ENCODE measurements at regions not wholly inside any gene's neighbourhood (a gene's known extent, or its start where the extent isn't known, plus 50 kb on each side); places are given as distances from the start of the nearest gene placed in this dataset.
"Not testable (repeated sequence)": the region's sequence is repeated elsewhere in the genome, so short reads cannot be mapped to it uniquely, and the experiment has no call there.

DNA sequence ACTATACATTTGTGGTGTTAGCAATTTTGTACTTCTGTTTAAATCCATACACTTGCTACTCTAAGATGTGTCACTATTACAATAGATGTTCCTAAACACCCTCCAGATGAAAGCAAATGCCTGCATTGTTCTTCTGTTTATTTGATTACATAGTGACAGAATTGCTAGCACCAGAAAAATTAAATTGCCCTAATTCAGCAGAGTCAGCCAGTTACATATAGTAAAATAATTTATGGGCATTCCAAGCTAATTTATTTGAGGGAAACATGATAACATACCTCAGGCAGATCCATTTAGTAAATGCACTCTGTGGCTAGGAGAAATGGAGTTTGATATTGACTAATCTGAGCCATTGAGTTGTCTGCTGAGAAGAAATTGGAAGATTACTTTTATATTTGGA, 347.1 kb upstream of the FSIP2 start:
- FAIRE-seq (no peak), DNase-seq (ENCODE audit: insufficient read length) (no peak)
- no peak for TF ChIP-seq POLR2A (IDR thresholded peaks at IDR 0.05; ENCODE audit: low read depth, low read length)
- TF ChIP-seq TAF1 (IDR thresholded peaks at IDR 0.05; ENCODE audit: borderline replicate concordance, low read depth, low read length), result no peak
- TF ChIP-seq POLR2AphosphoS5 (IDR thresholded peaks at IDR 0.05; ENCODE audit: low read depth, low read length), result no peak

DNA sequence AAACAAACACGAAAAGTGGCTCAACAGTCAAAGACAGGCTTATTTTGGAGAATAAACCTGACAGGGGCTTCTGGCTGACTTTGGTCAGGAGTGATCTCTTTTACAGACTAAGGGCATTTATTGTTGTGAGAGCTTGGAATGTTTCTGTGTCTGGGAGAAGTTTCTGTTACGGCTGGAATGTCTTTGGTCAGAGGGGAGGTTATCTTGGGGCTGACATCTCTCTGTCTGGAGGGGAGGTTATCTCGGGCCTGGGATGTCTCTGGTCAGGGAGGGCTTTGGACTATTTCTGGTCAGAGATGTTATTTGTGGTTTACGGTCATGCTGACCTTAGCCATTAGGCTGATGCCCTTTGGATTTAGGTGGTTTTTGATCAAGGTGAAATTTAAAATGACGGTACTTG, 345.5 kb upstream of the FSIP2 start:
- DNase-seq (ENCODE audit: insufficient read length) (no peak), FAIRE-seq (no peak)
- no peak for TF ChIP-seq TAF1 (IDR thresholded peaks at IDR 0.05; ENCODE audit: borderline replicate concordance, low read depth, low read length)
- TF ChIP-seq POLR2AphosphoS5 (IDR thresholded peaks at IDR 0.05; ENCODE audit: low read depth, low read length), result no peak
- no peak for TF ChIP-seq POLR2A (IDR thresholded peaks at IDR 0.05; ENCODE audit: low read depth, low read length)

DNA sequence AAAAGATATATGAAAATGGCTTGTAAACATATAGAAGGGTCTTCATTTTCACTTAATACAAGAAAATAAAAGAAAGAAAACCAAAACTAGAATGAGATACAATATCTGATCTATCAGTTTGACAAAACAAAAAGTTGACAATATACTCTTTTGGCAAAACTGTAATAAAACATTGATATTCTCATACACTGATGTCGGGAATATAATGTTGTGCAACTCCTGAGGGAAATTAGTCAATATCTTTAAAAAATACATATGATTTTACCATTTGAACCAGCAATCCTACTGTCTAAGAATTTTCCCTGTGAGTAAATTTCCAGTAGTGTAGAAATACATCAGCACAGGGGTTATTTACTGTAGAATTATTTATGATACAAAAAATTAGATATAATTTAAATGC, 336.1 kb upstream of the FSIP2 start:
- TF ChIP-seq POLR2AphosphoS5 (IDR thresholded peaks at IDR 0.05; ENCODE audit: low read depth, low read length), result no peak
- TF ChIP-seq TAF1 (IDR thresholded peaks at IDR 0.05; ENCODE audit: borderline replicate concordance, low read depth, low read length), result no peak
- TF ChIP-seq POLR2A (IDR thresholded peaks at IDR 0.05; ENCODE audit: low read depth, low read length), result no peak
- FAIRE-seq, result no peak
- DNase-seq (ENCODE audit: insufficient read length), result no peak

DNA sequence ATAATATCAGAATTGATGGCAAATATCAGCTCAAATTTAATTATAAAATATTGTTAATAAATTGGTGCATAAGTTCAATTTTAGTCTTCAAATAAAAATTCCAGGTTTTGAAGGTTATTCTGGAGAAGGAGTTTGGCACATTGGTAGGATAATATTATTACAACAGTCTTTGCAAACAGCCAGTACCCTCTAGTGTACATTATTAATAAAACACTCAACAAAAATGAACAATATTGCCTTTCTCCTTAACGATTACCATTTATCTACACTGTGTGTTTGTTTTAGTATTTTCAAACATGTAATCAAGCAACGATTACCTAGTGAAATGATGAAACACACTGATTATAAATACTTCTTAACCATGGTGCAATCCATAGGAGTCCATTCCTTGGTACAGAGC, 334.0 kb upstream of the FSIP2 start:
- no peak for TF ChIP-seq POLR2A (IDR thresholded peaks at IDR 0.05; ENCODE audit: low read depth, low read length)
- TF ChIP-seq POLR2AphosphoS5 (IDR thresholded peaks at IDR 0.05; ENCODE audit: low read depth, low read length), result no peak
- no peak for TF ChIP-seq TAF1 (IDR thresholded peaks at IDR 0.05; ENCODE audit: borderline replicate concordance, low read depth, low read length)
- FAIRE-seq (no peak), DNase-seq (ENCODE audit: insufficient read length) (no peak)

DNA sequence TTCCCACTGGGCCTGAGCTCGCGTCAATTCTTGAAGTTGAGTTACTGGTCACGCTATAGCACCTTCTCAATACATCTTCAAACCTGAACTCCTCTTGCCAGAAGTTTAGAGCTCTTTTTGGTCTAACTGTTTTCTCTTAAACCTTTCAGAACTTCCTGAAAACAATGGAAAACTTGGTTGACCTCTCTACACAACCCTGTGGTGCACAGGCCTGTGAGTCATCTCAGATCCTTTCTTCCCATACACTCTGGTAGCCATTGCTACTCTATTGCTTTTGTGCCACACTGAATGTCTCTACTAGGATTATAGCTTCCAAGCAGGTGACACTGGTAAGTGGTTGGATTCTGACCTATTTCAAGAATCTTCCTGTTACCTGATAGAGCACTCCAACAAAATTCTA, 321.5 kb upstream of the FSIP2 start:
- TF ChIP-seq POLR2A (IDR thresholded peaks at IDR 0.05; ENCODE audit: low read depth, low read length) (no peak), TAF1 (IDR thresholded peaks at IDR 0.05; ENCODE audit: borderline replicate concordance, low read depth, low read length) (no peak), POLR2AphosphoS5 (IDR thresholded peaks at IDR 0.05; ENCODE audit: low read depth, low read length) (no peak)
- DNase-seq (ENCODE audit: insufficient read length) (no peak), FAIRE-seq (no peak)

DNA sequence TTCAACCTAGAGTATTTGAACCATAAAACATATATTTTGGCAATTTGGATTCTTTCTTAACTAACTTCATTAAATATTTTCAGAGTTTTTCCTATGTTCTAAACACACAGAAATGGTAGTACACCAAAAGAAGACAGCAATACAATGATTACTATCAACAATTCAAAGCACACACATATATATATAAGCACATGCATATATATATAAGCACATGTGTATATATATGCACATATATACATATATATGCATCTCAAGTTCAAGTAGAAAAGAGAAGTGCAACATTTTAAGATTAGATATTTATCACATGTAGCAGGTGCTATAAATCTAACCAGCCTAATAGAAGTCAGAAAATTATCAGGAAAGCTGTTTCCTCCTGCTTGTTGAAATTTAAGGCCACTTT, 320.9 kb upstream of the FSIP2 start:
- FAIRE-seq, result no peak

DNA sequence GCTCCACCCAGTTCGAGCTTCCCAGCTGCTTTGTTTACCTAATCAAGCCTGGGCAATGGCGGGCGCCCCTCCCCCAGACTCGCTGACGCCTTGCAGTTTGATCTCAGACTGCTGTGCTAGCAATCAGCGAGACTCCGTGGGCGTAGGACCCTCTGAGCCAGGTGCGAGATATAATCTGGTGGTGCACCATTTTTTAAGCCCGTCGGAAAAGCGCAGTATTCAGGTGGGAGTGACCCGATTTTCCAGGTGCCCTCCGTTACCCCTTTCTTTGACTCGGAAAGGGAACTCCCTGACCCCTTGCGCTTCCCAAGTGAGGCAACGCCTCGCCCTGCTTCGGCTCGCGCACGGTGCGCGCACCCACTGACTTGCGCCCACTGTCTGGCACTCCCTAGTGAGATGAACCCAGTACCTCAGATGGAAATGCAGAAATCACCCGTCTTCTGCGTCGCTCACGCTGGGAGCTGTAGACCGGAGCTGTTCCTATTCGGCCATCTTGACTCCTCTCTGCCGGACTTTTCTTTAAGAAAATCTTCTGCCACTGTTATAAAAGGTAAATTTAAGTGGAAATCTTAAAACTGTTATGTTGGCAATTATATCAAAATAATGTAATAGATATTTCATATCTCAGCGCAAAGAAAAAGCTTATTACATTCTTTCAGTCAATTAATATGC, 313.5 kb upstream of the FSIP2 start:
- FAIRE-seq, result not testable (repeated sequence)

More for the DNA sequence above, 320.9 kb upstream of the FSIP2 start:
- no peak for DNase-seq (ENCODE audit: insufficient read length)
- no peak for TF ChIP-seq TAF1 (IDR thresholded peaks at IDR 0.05; ENCODE audit: borderline replicate concordance, low read depth, low read length)
- TF ChIP-seq POLR2A (IDR thresholded peaks at IDR 0.05; ENCODE audit: low read depth, low read length), result no peak
- no peak for TF ChIP-seq POLR2AphosphoS5 (IDR thresholded peaks at IDR 0.05; ENCODE audit: low read depth, low read length)

DNA sequence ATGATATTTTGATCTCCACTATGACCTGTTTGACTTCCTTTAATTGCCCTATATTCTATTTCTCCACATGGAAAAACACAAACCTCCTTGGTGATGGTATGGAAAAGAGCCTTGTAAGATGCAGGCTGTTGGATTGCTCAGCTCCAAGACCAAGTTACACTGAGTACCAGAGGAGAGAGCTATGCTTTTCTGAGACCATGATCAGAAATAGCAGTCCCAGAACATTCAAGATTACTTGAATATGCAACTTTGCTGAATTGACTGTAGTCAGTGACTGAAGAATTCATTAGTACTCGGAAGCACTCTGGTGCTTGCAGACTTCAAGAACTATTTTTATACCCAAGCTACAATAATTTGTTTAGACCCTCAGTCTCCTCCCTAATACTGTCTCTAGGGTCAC, 310.6 kb upstream of the FSIP2 start:
- FAIRE-seq, result no peak
- TF ChIP-seq POLR2A (IDR thresholded peaks at IDR 0.05; ENCODE audit: low read depth, low read length) (no peak), POLR2AphosphoS5 (IDR thresholded peaks at IDR 0.05; ENCODE audit: low read depth, low read length) (no peak), TAF1 (IDR thresholded peaks at IDR 0.05; ENCODE audit: borderline replicate concordance, low read depth, low read length) (no peak)
- no peak for DNase-seq (ENCODE audit: insufficient read length)

More for the DNA sequence above, 313.5 kb upstream of the FSIP2 start:
- not testable (repeated sequence) for DNase-seq (ENCODE audit: insufficient read length)

DNA sequence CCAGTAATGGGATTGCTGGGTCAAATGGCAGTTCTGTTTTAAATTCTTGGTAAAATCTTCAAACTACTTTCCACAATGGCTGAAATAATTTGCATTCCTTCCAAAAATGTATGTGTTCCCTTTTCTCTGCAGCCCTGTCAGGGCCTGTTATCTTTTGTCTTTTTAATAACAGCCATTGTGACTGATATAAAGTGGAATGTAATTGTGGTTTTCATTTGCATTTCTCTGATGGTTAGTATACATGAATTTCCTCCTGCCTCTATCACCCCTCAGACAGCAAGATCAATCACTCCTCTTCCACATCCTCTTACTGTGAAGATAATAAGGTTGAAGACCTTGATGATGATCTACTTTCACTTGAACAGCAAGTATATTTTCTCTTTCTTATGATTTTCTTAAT, 304.8 kb upstream of the FSIP2 start:
- FAIRE-seq (no peak), DNase-seq (ENCODE audit: insufficient read length) (no peak)
- no peak for TF ChIP-seq POLR2AphosphoS5 (IDR thresholded peaks at IDR 0.05; ENCODE audit: low read depth, low read length)
- no peak for TF ChIP-seq TAF1 (IDR thresholded peaks at IDR 0.05; ENCODE audit: borderline replicate concordance, low read depth, low read length)
- no peak for TF ChIP-seq POLR2A (IDR thresholded peaks at IDR 0.05; ENCODE audit: low read depth, low read length)

DNA sequence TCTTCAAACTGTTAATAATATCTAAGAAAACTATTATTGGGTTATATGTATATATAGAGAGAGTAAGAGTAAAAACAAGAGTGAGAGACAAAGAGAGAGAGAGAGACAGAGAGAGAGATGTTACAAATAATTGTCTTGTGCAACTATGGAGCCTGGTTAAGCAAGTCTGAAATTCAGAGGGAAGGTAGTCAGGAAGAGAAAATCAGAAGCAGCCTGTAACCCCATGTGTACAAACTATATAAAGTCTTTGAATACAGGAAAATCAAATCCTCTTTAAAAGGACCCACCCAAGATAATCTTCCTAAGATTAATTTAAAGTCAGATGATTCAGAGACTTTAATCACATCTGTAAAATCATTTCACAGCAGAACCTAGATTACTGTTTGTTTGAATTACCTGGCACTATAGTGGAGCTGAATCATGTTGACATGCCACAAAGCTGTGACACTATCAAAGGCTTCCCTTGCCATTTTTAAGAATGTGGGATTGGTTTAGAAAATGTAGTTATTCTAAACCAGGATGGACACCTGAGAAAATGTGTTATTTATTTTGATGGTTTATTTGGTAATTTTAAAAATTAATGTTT, 301.7 kb upstream of the FSIP2 start:
- no peak for DNase-seq (ENCODE audit: insufficient read length)
- no peak for FAIRE-seq
- TF ChIP-seq POLR2AphosphoS5 (IDR thresholded peaks at IDR 0.05; ENCODE audit: low read depth, low read length) (no peak), POLR2A (IDR thresholded peaks at IDR 0.05; ENCODE audit: low read depth, low read length) (no peak), TAF1 (IDR thresholded peaks at IDR 0.05; ENCODE audit: borderline replicate concordance, low read depth, low read length) (no peak)

DNA sequence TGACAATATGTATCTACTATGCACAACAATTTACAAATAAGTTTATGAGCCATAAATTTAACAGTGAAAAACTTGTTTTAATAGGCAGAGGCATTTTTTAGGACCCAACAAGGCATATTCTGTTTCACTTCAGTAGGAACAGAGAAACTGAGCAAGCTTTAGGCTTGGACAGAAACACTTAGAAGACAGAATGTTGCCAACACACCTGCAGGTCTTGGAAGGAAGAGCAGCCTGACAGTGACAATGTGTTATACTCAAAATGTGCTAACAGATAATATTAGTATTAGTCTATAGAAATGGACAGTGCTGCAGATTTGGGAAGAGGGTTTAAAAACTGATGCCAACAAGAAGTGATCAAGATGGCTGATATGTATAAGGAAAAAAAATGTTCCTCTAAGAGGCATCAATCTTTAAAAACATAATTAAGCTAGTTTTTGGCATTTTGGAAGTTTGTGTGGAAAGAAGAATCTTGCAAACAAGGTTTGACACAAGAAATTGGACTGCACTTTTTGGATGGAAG, 297.1 kb upstream of the FSIP2 start:
- no peak for FAIRE-seq
- DNase-seq (ENCODE audit: insufficient read length), result no peak
- TF ChIP-seq POLR2A (IDR thresholded peaks at IDR 0.05; ENCODE audit: low read depth, low read length), result no peak
- TF ChIP-seq POLR2AphosphoS5 (IDR thresholded peaks at IDR 0.05; ENCODE audit: low read depth, low read length), result no peak
- TF ChIP-seq TAF1 (IDR thresholded peaks at IDR 0.05; ENCODE audit: borderline replicate concordance, low read depth, low read length), result no peak

DNA sequence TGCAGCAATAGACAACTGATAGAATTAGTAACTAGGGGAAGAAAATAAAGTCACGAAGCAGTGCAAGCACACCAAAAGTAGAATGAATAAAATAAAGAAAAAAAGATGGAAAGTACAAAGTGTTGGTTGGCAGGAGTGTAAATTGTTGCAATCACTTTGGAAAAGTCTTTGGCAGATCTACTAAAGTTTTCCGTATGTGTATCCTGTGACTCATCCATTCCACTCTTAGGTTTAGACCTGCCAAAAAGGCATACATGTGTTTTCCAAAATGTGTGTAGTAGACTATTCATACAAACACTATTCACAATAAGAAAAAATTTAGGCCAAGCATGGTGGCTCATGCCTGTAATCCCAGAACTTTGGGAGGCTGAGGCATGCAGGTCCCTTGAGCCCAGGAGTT, 282.1 kb upstream of the FSIP2 start:
- FAIRE-seq (no peak), DNase-seq (ENCODE audit: insufficient read length) (no peak)
- TF ChIP-seq POLR2A (IDR thresholded peaks at IDR 0.05; ENCODE audit: low read depth, low read length) (no peak), TAF1 (IDR thresholded peaks at IDR 0.05; ENCODE audit: borderline replicate concordance, low read depth, low read length) (no peak), POLR2AphosphoS5 (IDR thresholded peaks at IDR 0.05; ENCODE audit: low read depth, low read length) (no peak)

All from GM12892 (cell line).